Stomach (tissue), 8 donors: ENCODE measurements at regions not wholly inside any gene's neighbourhood (a gene's known extent, or its start where the extent isn't known, plus 50 kb on each side); places are given as distances from the start of the nearest gene placed in this dataset.

Source experiments
- DNase-seq, 2 donors: peaks; one replicate each; pipeline versions ENCODE4 v3.0.0 to v3.0.0-alpha.2; 2013 to 2019
- H3K27ac ChIP-seq, 5 donors: fragments of 200-600 bp in 4 of 5; sonication (generic) in 4 of 5; one replicate each; pipeline ENCODE4 v1.5.1; 2013 to 2019; ENCODE audit warnings: mild to moderate bottlenecking in 1 of 5, moderate library complexity in 1 of 5
- H3K27me3 ChIP-seq, 3 donors: fragments of 200-600 bp; sonication (generic); one replicate each; pipeline ENCODE4 v1.5.1; 2017 to 2019; ENCODE audit warnings: mixed run types in 1 of 3
- H3K36me3 ChIP-seq, 4 donors: fragments of 200-600 bp; sonication (generic); 1 replicate in 3 of 4; 2 replicates in 1 of 4; pipeline ENCODE4 v1.5.1; 2016 to 2019
- H3K4me1 ChIP-seq, 4 donors: fragments of 200-600 bp; sonication (generic); one replicate each; pipeline ENCODE4 v1.5.1; 2016 to 2019
- H3K4me3 ChIP-seq, 4 donors: fragments of 200-600 bp; sonication (generic) in 3 of 4; one replicate each; pipeline ENCODE4 v1.5.1; 2016 to 2019; ENCODE audit warnings: mild to moderate bottlenecking in 1 of 4
- H3K9me3 ChIP-seq, 4 donors: fragments of 200-600 bp; sonication (generic); one replicate each; pipeline ENCODE4 v1.5.1; 2016 to 2019
- EP300 ChIP-seq: sonication (generic); formaldehyde crosslinking; IDR thresholded peaks from one replicate; pipeline ENCODE4 v1.6.1; 2017; ENCODE audit warnings: antibody characterized with exemption
- POLR2A ChIP-seq, 4 donors: fragments of 450-650 bp; IDR thresholded peaks; one replicate each; pipeline ENCODE4 v1.6.1; 2016; ENCODE audit warnings: antibody characterized with exemption in 4 of 4, control low read depth in 2 of 4, mild to moderate bottlenecking in 1 of 4, moderate library complexity in 1 of 4
- POLR2AphosphoS5 ChIP-seq, 3 donors: sonication (generic); formaldehyde crosslinking; IDR thresholded peaks; one replicate each; pipeline ENCODE4 v1.6.1; 2016; ENCODE audit warnings: antibody characterized with exemption in 3 of 3
- WGBS, 5 donors: extraction: QIAGEN DNeasy Blood & Tissue Kit in 3 of 5; methylation state at CpG; one replicate each; pipeline versions ENCODE4 v1.1.5 to v1.1.7; 2013 to 2018; 5-methylcytosine and 5-hydroxymethylcytosine counted together
- intact Hi-C: fragments of 100-400 bp; cut with DNase I; formaldehyde crosslinking; loops from one replicate; pipeline ENCODE4 v1.15.1; 2023; ENCODE audit warnings: low total_unique reads
- TF ChIP-seq, protein P1 (sequence below), 7 experiments: fragments of 450-650 bp in 4 of 7; fragments of 200-600 bp in 3 of 7; sonication (generic) in 3 of 7; IDR thresholded peaks; one replicate each; pipeline ENCODE4 v1.5.1; 2016 to 2019; ENCODE audit warnings: antibody characterized with exemption in 7 of 7, control low read depth in 2 of 7, mild to moderate bottlenecking in 1 of 7
- donor health status: healthy with polysubstance abuse.
- donor health status: Bipolar disorder and iron deficiency.
- donor health status: healthy.

DNA sequence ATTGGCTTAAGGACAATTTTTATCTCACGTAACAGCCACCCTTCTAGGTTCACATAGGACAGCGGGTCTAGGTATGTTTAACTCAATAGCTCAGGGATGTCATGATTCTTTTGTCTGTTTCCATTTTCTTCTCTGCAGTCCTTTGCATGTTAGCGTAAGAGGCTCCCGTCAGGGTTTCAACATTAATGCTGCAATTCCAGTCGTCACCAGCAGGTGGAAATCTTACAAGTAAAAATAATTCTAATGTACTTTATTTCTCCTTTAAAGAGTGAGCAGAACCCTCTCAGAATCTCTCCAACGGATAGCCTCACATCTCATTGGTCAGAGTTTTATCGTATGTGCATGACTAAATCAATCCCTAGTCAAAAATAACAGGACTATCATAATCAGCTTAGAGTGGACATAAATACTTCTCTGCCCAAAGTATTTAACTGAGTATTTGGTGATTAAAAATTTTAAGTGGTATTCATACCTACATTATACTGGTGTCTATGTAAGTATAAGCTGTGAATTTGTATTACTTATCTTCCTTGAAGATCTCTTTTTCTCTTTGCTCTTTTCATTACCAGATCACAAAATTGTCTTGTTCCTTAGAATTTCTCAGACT lies 487.2 kb upstream of the GCFC2 start:
- Histone ChIP-seq H3K9me3 (no peaks in the 10 kb centered on the region), H3K27me3 (no peaks in the 10 kb centered on the region), H3K36me3 (no peaks in the 10 kb centered on the region), H3K27ac (no peak overlapping the region), H3K4me1 (no peaks in the 10 kb centered on the region), H3K4me3 (no peak overlapping the region)
- peak; percentile 64 to 79 for DNase-seq
- WGBS, 5 donors, result 9 to 22% (median 18%) methylated on average over 7 of the region's 7 CpGs
- intact Hi-C loops, result loop anchor here (10.0 kb wide), 1 partner anchor 397 kb away; no protein-coding TSS in a partner anchor
- TF ChIP-seq, protein P1, sequence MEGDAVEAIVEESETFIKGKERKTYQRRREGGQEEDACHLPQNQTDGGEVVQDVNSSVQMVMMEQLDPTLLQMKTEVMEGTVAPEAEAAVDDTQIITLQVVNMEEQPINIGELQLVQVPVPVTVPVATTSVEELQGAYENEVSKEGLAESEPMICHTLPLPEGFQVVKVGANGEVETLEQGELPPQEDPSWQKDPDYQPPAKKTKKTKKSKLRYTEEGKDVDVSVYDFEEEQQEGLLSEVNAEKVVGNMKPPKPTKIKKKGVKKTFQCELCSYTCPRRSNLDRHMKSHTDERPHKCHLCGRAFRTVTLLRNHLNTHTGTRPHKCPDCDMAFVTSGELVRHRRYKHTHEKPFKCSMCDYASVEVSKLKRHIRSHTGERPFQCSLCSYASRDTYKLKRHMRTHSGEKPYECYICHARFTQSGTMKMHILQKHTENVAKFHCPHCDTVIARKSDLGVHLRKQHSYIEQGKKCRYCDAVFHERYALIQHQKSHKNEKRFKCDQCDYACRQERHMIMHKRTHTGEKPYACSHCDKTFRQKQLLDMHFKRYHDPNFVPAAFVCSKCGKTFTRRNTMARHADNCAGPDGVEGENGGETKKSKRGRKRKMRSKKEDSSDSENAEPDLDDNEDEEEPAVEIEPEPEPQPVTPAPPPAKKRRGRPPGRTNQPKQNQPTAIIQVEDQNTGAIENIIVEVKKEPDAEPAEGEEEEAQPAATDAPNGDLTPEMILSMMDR (IDR thresholded peaks at IDR 0.05), result peak in 5 of 7 experiments; percentile 25 to 79 (median 54)
- TF ChIP-seq POLR2AphosphoS5 (IDR thresholded peaks at IDR 0.05), result no peak

DNA sequence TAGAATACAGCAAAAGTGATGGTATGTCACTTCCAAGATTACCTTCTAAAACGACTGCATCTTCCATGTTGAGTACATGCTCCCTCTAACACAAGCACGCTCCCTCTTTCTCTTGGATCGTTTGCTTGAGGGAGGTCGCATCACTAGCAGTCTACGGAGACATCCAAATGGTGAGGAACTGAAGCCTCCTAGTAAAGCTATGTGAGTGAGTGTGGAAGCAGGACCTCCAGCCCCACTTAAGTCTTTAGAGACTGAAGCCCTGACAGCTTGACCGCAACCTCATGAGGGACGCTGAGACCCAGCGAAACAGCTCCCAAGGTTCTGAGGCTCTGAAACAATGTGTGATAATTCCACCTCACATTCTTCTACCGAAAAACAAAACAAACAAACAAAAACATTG lies 486.7 kb upstream of the GCFC2 start:
- Histone ChIP-seq H3K27me3 (no peaks in the 10 kb centered on the region), H3K27ac (no peak overlapping the region), H3K36me3 (no peaks in the 10 kb centered on the region), H3K4me1 (no peaks in the 10 kb centered on the region), H3K4me3 (no peak overlapping the region), H3K9me3 (no peaks in the 10 kb centered on the region)
- intact Hi-C loops, result loop anchor here (10.0 kb wide), 1 partner anchor 397 kb away; no protein-coding TSS in a partner anchor
- TF ChIP-seq EP300 (no peak), POLR2AphosphoS5 (IDR thresholded peaks at IDR 0.05) (no peak), POLR2A (IDR thresholded peaks at IDR 0.05) (no peak)
- TF ChIP-seq, protein P1 (IDR thresholded peaks at IDR 0.05), result no peak
- no peak for DNase-seq
- 72 to 76% (median 73%) methylated on average over 9 of the region's 9 CpGs for WGBS, 5 donors

DNA sequence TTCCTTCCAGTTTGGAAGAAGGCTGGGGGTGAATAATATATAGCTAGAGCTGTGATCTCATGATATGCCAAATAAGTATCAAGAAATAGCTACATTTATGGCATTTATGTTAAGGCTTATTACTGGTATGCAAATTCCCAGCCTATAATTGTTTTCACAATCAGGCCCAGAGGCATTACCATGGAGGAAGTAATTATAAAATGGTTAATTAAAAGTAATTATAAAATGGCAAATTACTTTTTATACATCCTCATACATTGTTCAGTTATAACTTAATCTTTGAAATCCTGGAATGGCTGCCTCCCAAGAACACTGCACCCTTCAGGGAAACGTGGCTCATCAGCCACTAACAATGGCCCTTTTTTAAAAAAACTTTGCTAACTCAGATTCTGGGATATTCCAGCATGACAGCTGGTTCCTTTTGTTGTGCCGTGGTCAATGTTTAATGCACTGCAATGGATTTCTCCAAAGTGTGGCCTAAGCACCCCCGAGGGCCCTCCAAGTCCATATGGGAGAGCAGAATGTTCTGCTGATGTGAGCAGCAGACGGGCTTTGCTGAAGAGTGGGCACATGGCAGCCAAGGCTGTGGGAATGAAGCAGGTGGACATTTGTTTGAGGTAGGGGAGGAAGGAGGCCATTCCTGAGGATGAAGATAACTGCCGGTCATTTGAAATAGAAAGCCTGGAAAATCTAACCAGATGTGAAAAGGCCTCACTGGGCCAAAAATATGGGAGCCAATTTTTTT lies 483.5 kb upstream of the GCFC2 start:
- intact Hi-C loops, result loop anchor here (10.0 kb wide), 1 partner anchor 401 kb away; no protein-coding TSS in a partner anchor
- TF ChIP-seq, protein P1 (IDR thresholded peaks at IDR 0.05), result no peak
- no peak for TF ChIP-seq POLR2A (IDR thresholded peaks at IDR 0.05)
- no peaks in the 10 kb centered on the region for H3K9me3 ChIP-seq
- H3K27ac ChIP-seq, result no peak overlapping the region
- DNase-seq, result no peak
- no peak overlapping the region for H3K4me3 ChIP-seq
- no peaks in the 10 kb centered on the region for H3K27me3 ChIP-seq
- 47 to 72% (median 63%) methylated on average over 5 of the region's 5 CpGs for WGBS, 5 donors
- no peaks in the 10 kb centered on the region for H3K36me3 ChIP-seq
- no peaks in the 10 kb centered on the region for H3K4me1 ChIP-seq

DNA sequence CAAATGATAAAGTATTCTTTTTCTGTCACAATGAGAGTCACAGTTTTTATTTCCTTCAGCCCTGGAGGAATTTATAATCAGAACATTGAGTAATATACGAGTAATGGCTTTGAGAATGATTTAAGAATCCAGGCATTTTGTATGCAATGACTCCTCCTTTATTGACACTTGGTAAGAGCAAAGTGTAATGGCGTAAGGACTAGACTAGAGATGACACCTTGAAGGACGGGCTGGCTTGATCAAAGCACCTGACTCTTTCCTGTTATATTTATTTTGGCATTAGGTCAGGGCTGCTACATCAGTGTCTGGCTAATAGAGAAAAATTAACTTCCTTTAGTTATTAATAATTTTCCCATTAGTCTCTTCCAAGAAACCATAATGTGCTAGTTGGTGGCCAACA lies 482.4 kb upstream of the GCFC2 start:
- DNase-seq, result no peak
- Histone ChIP-seq H3K27me3 (no peaks in the 10 kb centered on the region), H3K4me1 (no peaks in the 10 kb centered on the region), H3K27ac (no peak overlapping the region), H3K9me3 (no peaks in the 10 kb centered on the region), H3K36me3 (no peaks in the 10 kb centered on the region), H3K4me3 (no peak overlapping the region)
- WGBS, 5 donors, result 39 to 58% (median 52%) methylated on average over 3 of the region's 3 CpGs
- TF ChIP-seq, protein P1 (IDR thresholded peaks at IDR 0.05), result no peak
- TF ChIP-seq EP300 (no peak), POLR2AphosphoS5 (IDR thresholded peaks at IDR 0.05) (no peak), POLR2A (IDR thresholded peaks at IDR 0.05) (no peak)
- intact Hi-C loops, result loop anchor here (10.0 kb wide), 1 partner anchor 402 kb away; no protein-coding TSS in a partner anchor
